Gastrocnemius medialis (tissue), 4 donors: ENCODE measurements at regions not wholly inside any gene's neighbourhood (a gene's known extent, or its start where the extent isn't known, plus 50 kb on each side); places are given as distances from the start of the nearest gene placed in this dataset.

ENCODE experiments used
- ATAC-seq, 2 donors: fragments of 150-250 bp; one replicate each; pipeline ENCODE4 v1.9.1; 2016
- DNase-seq, 2 donors: peaks; one replicate each; pipeline ENCODE4 v3.0.0-alpha.2; 2019
- H3K27ac ChIP-seq, 4 donors: fragments of 200-600 bp; sonication (generic); 1 replicate in 1 of 4; 2 replicates in 3 of 4; pipeline ENCODE4 v1.5.1; 2016 to 2018; ENCODE audit warnings: mild to moderate bottlenecking in 2 of 4, moderate library complexity in 1 of 4
- H3K27me3 ChIP-seq, 3 donors: fragments of 200-600 bp; sonication (generic) in 2 of 3; 1 replicate in 1 of 3; 2 replicates in 2 of 3; pipeline versions ENCODE4 v1.5.1 to v1.6.0; 2016 to 2019; ENCODE audit warnings: mild to moderate bottlenecking in 1 of 3, moderate library complexity in 1 of 3
- H3K36me3 ChIP-seq, 2 donors: fragments of 200-600 bp; sonication (generic) in 1 of 2; one replicate each; pipeline ENCODE4 v1.5.1; 2017 to 2018
- H3K4me1 ChIP-seq, 2 donors: fragments of 200-600 bp; sonication (generic) in 1 of 2; one replicate each; pipeline ENCODE4 v1.5.1; 2016 to 2017; ENCODE audit warnings: mild to moderate bottlenecking in 2 of 2
- H3K4me3 ChIP-seq, 4 donors: fragments of 200-600 bp; sonication (generic) in 3 of 4; 1 replicate in 1 of 4; 2 replicates in 3 of 4; pipeline ENCODE4 v1.5.1; 2016 to 2019; ENCODE audit warnings: mild to moderate bottlenecking in 2 of 4
- H3K9me3 ChIP-seq, 3 donors: fragments of 200-600 bp; sonication (generic) in 2 of 3; 1 replicate in 1 of 3; 2 replicates in 2 of 3; pipeline ENCODE4 v1.5.1; 2016 to 2019
- CTCF ChIP-seq, 5 experiments: fragments of 450-650 bp in 3 of 5; fragments of 200-600 bp in 2 of 5; sonication (generic) in 2 of 5; IDR thresholded peaks in 4 of 5; conservative IDR thresholded peaks in 1 of 5; 1 replicate in 4 of 5; 2 replicates in 1 of 5; pipeline ENCODE4 v1.5.1; 2016 to 2019; ENCODE audit warnings: antibody characterized with exemption in 5 of 5, mild to moderate bottlenecking in 3 of 5, moderate library complexity in 3 of 5
- POLR2A ChIP-seq, 2 donors: fragments of 450-650 bp; IDR thresholded peaks; one replicate each; pipeline ENCODE4 v1.6.1; 2017; ENCODE audit warnings: antibody characterized with exemption in 2 of 2, mild to moderate bottlenecking in 2 of 2, moderate library complexity in 2 of 2
- in situ Hi-C, 4 donors: fragments of 200-750 bp; cut with MboI; loops; one replicate each; pipeline versions ENCODE4 v1.15.0 to v1.8.0; 2017; ENCODE audit warnings: low sequenced_read_pairs in 4 of 4
- intact Hi-C: fragments of 100-400 bp; cut with DNase I; formaldehyde crosslinking; loops from one replicate; pipeline ENCODE4 v1.15.1; 2023; ENCODE audit warnings: low total_unique reads

- Histone ChIP-seq H3K4me1 (no peaks in the 10 kb centered on the region), H3K4me3 (no peak overlapping the region), H3K27ac (no peak overlapping the region), H3K27me3 (no peaks in the 10 kb centered on the region), H3K9me3 (no peaks in the 10 kb centered on the region), H3K36me3 (no peaks in the 10 kb centered on the region)
- in situ Hi-C loops, result no loop called here
- ATAC-seq (no peak), DNase-seq (no peak)
- TF ChIP-seq POLR2A (IDR thresholded peaks at IDR 0.05), result no peak
- TF ChIP-seq CTCF (IDR thresholded peaks at IDR 0.05 in 4 of 5, conservative IDR thresholded peaks at IDR 0.05 in 1 of 5), result no peak
- intact Hi-C loops, result no loop called here
These were observed 114.1 kb downstream of the C1orf94 start for GRCh38 chr1:34290831-34291230.

- in situ Hi-C loops (no loop called here), intact Hi-C loops (no loop called here)
- ATAC-seq (no peak), DNase-seq (no peak)
- H3K9me3 ChIP-seq, result no peaks in the 10 kb centered on the region
- H3K27ac ChIP-seq, result no peak overlapping the region
- no peak overlapping the region for H3K4me3 ChIP-seq
- no peak for TF ChIP-seq POLR2A (IDR thresholded peaks at IDR 0.05)
- no peak for TF ChIP-seq CTCF (IDR thresholded peaks at IDR 0.05 in 4 of 5, conservative IDR thresholded peaks at IDR 0.05 in 1 of 5)
- no peaks in the 10 kb centered on the region for H3K4me1 ChIP-seq
- no peaks in the 10 kb centered on the region for H3K27me3 ChIP-seq
- H3K36me3 ChIP-seq, result no peaks in the 10 kb centered on the region
These were observed 115.8 kb downstream of the C1orf94 start for GRCh38 chr1:34292472-34292871.

- intact Hi-C loops (no loop called here), in situ Hi-C loops (no loop called here)
- no peak overlapping the region for H3K27ac ChIP-seq
- no peaks in the 10 kb centered on the region for H3K9me3 ChIP-seq
- no peaks in the 10 kb centered on the region for H3K27me3 ChIP-seq
- TF ChIP-seq POLR2A (IDR thresholded peaks at IDR 0.05) (no peak), CTCF (IDR thresholded peaks at IDR 0.05 in 4 of 5, conservative IDR thresholded peaks at IDR 0.05 in 1 of 5) (no peak)
- no peak for DNase-seq
- no peak for ATAC-seq
- H3K4me3 ChIP-seq, result no peak overlapping the region
- H3K36me3 ChIP-seq, result no peaks in the 10 kb centered on the region
- no peaks in the 10 kb centered on the region for H3K4me1 ChIP-seq
These were observed 119.4 kb downstream of the C1orf94 start for GRCh38 chr1:34296059-34296458.

- intact Hi-C loops, result no loop called here
- DNase-seq (no peak), ATAC-seq (no peak)
- TF ChIP-seq CTCF (IDR thresholded peaks at IDR 0.05 in 4 of 5, conservative IDR thresholded peaks at IDR 0.05 in 1 of 5) (no peak), POLR2A (IDR thresholded peaks at IDR 0.05) (no peak)
- Histone ChIP-seq H3K27me3 (no peaks in the 10 kb centered on the region), H3K36me3 (no peaks in the 10 kb centered on the region), H3K27ac (no peak overlapping the region), H3K9me3 (no peaks in the 10 kb centered on the region), H3K4me3 (no peak overlapping the region), H3K4me1 (no peaks in the 10 kb centered on the region)
- in situ Hi-C loops, result no loop called here
These were observed 126.1 kb downstream of the C1orf94 start for GRCh38 chr1:34302798-34303197.

- ATAC-seq, result no peak
These were observed 126.5 kb downstream of the C1orf94 start for GRCh38 chr1:34303218-34303617.

More at GRCh38 chr1:34303218-34303617, 126.5 kb downstream of the C1orf94 start:
- H3K36me3 ChIP-seq, result no peaks in the 10 kb centered on the region
- intact Hi-C loops (no loop called here), in situ Hi-C loops (no loop called here)
- no peaks in the 10 kb centered on the region for H3K9me3 ChIP-seq
- no peaks in the 10 kb centered on the region for H3K27me3 ChIP-seq
- H3K4me1 ChIP-seq, result no peaks in the 10 kb centered on the region
- no peak overlapping the region for H3K4me3 ChIP-seq
- TF ChIP-seq CTCF (IDR thresholded peaks at IDR 0.05 in 4 of 5, conservative IDR thresholded peaks at IDR 0.05 in 1 of 5), result no peak
- no peak for TF ChIP-seq POLR2A (IDR thresholded peaks at IDR 0.05)
- DNase-seq, result no peak
- no peak overlapping the region for H3K27ac ChIP-seq
